Posterior cingulate gyrus (tissue), 11 donors: ENCODE measurements at regions not wholly inside any gene's neighbourhood (a gene's known extent, or its start where the extent isn't known, plus 50 kb on each side); places are given as distances from the start of the nearest gene placed in this dataset.
A peak's percentile ranks its signal among the peaks of the same experiment; 100 is the strongest.

ENCODE experiments used
- DNase-seq, 10 donors: peaks; one replicate each; pipeline versions ENCODE4 v3.0.0 to v3.0.0-alpha.2; 2020 to 2021; ENCODE audit warnings: mixed read lengths in 3 of 10
- intact Hi-C: fragments of 100-400 bp; cut with DNase I; formaldehyde crosslinking; loops from one replicate; pipeline ENCODE4 v1.15.1; 2023

- intact Hi-C loops = loop anchor here (1.0 to 5.0 kb wide), 3 partner anchors 538 to 1528 kb away; no protein-coding TSS in a partner anchor
- peak; percentile 35 to 95 (median 76) for DNase-seq
These were observed 66.7 kb upstream of the PITRM1 start for GRCh38 chr10:3239066-3239919.

- DNase-seq = peak in 1 of 10 donors; percentile 84
- intact Hi-C loops = loop anchor here (2.0 to 5.0 kb wide), 2 partner anchors 539 to 1419 kb away; no protein-coding TSS in a partner anchor
These were observed 65.7 kb upstream of the PITRM1 start for GRCh38 chr10:3238115-3238871.

- intact Hi-C loops = loop anchor here (5.0 kb wide), 1 partner anchor 540 kb away; no protein-coding TSS in a partner anchor
- peak in 1 of 10 donors; percentile 75 for DNase-seq
These were observed 64.9 kb upstream of the PITRM1 start for GRCh38 chr10:3237530-3237929.

DNA sequence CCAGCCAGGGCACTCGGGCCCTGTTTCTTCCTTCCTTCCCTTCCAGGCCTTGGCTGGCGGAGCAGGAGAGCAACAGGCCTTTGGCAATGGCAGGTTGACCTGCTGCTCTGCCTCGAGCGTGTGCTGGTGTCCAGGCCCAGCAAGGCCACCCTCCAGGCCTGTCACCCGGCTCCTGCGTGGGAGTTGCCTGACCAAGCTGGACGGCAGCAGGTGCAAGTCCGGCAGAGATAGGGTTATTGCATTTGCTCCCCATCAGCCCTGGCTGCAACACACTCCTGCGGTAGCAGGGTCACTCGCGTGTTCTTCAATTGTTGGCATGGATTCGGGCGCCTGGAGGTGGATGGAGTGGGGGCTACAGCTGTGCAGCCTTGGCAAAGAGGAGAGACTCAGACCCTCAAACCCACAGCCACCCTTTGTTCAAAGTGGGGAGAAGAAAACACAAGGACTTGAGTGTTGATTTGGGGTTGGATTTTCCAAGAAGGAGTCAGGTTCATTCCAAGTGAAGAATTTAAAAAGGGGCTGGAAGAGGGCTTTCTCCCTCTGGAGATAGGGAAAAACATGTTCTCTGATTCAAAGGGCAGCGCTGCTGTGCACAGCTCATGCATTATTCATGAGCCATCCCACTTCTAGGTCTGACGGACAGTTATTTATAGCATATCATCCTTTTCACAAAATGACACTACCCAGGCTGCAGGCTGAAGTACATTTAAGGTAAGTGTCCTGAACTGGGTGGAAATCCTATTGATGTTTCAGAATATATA lies 64.2 kb upstream of the PITRM1 start:
- peak in 1 of 10 donors; percentile 64 for DNase-seq
- intact Hi-C loops = loop anchor here (5.0 kb wide), 1 partner anchor 540 kb away; no protein-coding TSS in a partner anchor

- intact Hi-C loops = loop anchor here (5.0 kb wide), 1 partner anchor 541 kb away; no protein-coding TSS in a partner anchor
- no peak for DNase-seq
These were observed 63.5 kb upstream of the PITRM1 start for GRCh38 chr10:3235996-3236510.

- intact Hi-C loops = loop anchor here (5.0 kb wide), 1 partner anchor 542 kb away; no protein-coding TSS in a partner anchor
- DNase-seq = no peak
These were observed 62.8 kb upstream of the PITRM1 start for GRCh38 chr10:3235395-3235794.

DNA sequence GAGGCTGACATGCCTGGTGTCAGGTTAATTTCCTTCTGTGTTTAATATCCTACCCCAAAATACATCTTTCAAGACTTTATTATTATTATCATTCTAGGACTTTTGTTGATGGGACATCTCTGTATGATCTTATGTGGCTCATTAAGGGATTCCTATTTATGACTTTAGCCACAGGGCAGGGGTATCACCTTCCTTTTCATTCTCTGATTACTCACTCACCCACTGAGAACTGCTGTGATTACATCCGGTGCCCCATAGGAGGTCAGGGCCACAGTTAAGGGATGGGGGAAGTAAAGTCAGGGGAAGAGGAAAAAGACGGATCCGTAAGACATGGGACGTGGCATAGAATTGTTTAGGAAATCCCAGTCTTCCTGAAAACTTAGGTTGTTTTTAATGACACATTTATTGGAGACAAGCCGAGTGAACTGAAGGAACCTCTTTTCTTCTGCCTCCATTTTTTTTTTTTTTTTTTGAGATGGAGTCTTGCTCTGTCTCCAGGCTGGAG lies 61.0 kb upstream of the PITRM1 start:
- intact Hi-C loops = no loop called here
- no peak for DNase-seq

- no peak for DNase-seq
- intact Hi-C loops = no loop called here
These were observed 59.6 kb upstream of the PITRM1 start for GRCh38 chr10:3231951-3232730.

GRCh38 chr10:3229815-3230214 lies 57.2 kb upstream of the PITRM1 start:
- DNase-seq = no peak
- intact Hi-C loops = no loop called here

DNA sequence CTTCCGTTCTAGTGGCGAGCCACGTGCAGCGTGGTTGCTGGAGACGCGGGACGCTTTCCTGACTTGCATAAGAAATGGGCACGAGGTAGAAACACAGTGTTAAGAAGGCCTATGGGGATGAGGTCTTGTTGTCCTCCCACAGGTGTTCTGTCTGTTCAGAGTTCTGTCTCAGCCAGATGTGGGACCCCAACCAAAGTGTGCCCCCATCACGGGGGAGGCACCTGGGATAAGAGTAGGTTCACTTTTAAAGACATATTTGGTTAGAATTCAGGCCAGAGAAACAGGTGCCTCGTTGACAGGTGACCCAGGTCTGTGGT lies 56.0 kb upstream of the PITRM1 start:
- intact Hi-C loops = no loop called here
- DNase-seq = peak in 1 of 10 donors; percentile 56

DNA sequence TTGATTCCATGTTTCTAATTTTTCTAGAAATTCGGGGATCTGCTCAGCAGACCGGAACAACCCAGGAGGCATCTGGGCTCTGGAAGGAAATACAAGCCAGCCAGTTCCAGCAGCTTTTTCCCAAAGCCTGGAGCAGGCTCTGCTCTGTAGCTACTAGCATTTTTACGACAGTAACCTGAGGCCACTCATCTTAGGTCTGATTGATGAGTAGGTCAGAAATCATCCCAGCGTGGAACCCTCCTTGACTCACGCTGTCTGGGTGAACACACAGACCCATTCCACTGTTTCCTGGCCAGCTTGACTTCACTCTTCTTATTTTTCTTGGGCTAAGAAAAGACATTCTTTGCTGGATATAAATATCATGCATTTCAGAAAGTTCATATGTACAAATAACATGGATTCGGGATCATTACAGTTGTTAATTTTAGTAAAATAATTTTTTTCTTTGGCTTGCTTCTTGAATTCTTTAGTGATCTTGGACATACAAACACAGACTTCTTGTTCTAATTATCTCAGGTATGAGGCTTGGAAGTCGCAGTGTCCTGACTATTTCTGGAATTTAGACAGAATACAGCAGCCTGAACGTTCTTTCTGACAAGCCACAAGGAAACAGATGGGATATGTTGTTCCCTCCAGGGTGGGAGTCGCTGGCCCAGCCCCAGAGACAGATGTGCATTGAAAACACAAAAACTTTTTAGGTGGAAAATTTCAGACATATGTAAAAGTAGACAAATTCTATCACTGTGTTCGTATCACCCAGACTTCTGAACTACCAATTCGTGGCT lies 54.6 kb upstream of the PITRM1 start:
- intact Hi-C loops = no loop called here

GRCh38 chr10:3225561-3225960 lies 53.0 kb upstream of the PITRM1 start:
- DNase-seq = no peak
- intact Hi-C loops = no loop called here

More for the DNA sequence above, 54.6 kb upstream of the PITRM1 start:
- peak in 1 of 10 donors; percentile 42 for DNase-seq

GRCh38 chr10:3224241-3224640 lies 51.7 kb upstream of the PITRM1 start:
- intact Hi-C loops = no loop called here
- no peak for DNase-seq

DNA sequence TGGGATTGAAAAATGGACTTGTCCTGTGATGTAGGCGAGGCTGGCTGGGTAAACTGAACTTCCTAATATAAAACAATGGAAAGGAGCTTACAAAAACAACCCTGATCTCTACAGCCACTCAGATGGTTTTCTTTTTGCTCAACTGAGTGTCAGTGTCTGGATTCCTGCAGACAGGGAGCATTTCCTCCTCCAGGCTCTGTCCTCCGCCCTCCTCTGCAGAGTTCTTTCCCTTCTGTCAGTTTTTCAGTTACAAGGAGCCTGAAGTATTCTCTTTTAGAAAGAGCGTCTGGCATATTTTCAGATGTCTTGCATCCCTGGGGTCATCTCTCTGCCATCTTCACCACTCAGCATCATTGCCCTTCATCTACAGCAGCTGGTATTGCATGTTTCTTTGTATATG lies 50.0 kb upstream of the PITRM1 start:
- intact Hi-C loops = no loop called here
- DNase-seq = no peak
